Peyer's patch (tissue), 4 donors: ENCODE measurements at regions not wholly inside any gene's neighbourhood (a gene's known extent, or its start where the extent isn't known, plus 50 kb on each side); places are given as distances from the start of the nearest gene placed in this dataset.

ENCODE experiments used
- DNase-seq, 3 donors: peaks; one replicate each; pipeline ENCODE4 v3.0.0-alpha.2; 2017 to 2019
- H3K27ac ChIP-seq, 4 donors: fragments of 200-600 bp; sonication (generic); one replicate each; pipeline ENCODE4 v1.5.1; 2016 to 2019
- H3K27me3 ChIP-seq, 2 donors: fragments of 200-600 bp; sonication (generic); one replicate each; pipeline ENCODE4 v1.5.1; 2019
- H3K36me3 ChIP-seq, 3 donors: fragments of 200-600 bp; sonication (generic); one replicate each; pipeline ENCODE4 v1.5.1; 2016 to 2019
- H3K4me1 ChIP-seq, 4 donors: fragments of 200-600 bp; sonication (generic); one replicate each; pipeline ENCODE4 v1.5.1; 2016 to 2019
- H3K4me3 ChIP-seq, 4 donors: fragments of 200-600 bp; sonication (generic); 1 replicate in 3 of 4; 2 replicates in 1 of 4; pipeline ENCODE4 v1.5.1; 2016 to 2019; ENCODE audit warnings: mild to moderate bottlenecking in 1 of 4
- H3K9me3 ChIP-seq, 4 donors: fragments of 200-600 bp; sonication (generic); one replicate each; pipeline ENCODE4 v1.5.1; 2016 to 2019; ENCODE audit warnings: mild to moderate bottlenecking in 1 of 4
- CTCF ChIP-seq, 6 experiments: fragments of 450-650 bp in 4 of 6; fragments of 200-600 bp in 2 of 6; sonication (generic) in 1 of 6; IDR thresholded peaks; one replicate each; pipeline ENCODE4 v1.5.1; 2017 to 2019; ENCODE audit warnings: antibody characterized with exemption in 6 of 6, mild to moderate bottlenecking in 3 of 6, moderate library complexity in 1 of 6
- POLR2A ChIP-seq, 2 donors: fragments of 450-650 bp; IDR thresholded peaks; one replicate each; pipeline ENCODE4 v1.5.1; 2017; ENCODE audit warnings: antibody characterized with exemption in 2 of 2, mild to moderate bottlenecking in 2 of 2, moderate library complexity in 2 of 2

GRCh38 chr7:13416071-13416470 is 573.4 kb downstream of the ETV1 start:
- no peak for TF ChIP-seq CTCF (IDR thresholded peaks at IDR 0.05)
- TF ChIP-seq POLR2A (IDR thresholded peaks at IDR 0.05): no peak
- no peaks in the 10 kb centered on the region for H3K27me3 ChIP-seq

GRCh38 chr7:13416544-13416943 is 572.9 kb downstream of the ETV1 start:
- no peaks in the 10 kb centered on the region for H3K36me3 ChIP-seq
- H3K4me3 ChIP-seq: no peak overlapping the region
- TF ChIP-seq CTCF (IDR thresholded peaks at IDR 0.05): no peak
- no peak for TF ChIP-seq POLR2A (IDR thresholded peaks at IDR 0.05)
- H3K27me3 ChIP-seq: no peaks in the 10 kb centered on the region
- no peak for DNase-seq
- no peaks in the 10 kb centered on the region for H3K4me1 ChIP-seq
- no peaks in the 10 kb centered on the region for H3K9me3 ChIP-seq
- H3K27ac ChIP-seq: no peak overlapping the region

More at GRCh38 chr7:13416071-13416470, 573.4 kb downstream of the ETV1 start:
- Histone ChIP-seq H3K4me3 (no peak overlapping the region), H3K9me3 (no peaks in the 10 kb centered on the region), H3K36me3 (no peaks in the 10 kb centered on the region), H3K27ac (no peak overlapping the region), H3K4me1 (no peaks in the 10 kb centered on the region)
- DNase-seq: no peak

- Histone ChIP-seq H3K36me3 (no peaks in the 10 kb centered on the region), H3K9me3 (no peaks in the 10 kb centered on the region), H3K4me3 (no peak overlapping the region), H3K27me3 (no peaks in the 10 kb centered on the region), H3K27ac (no peak overlapping the region), H3K4me1 (no peaks in the 10 kb centered on the region)
- DNase-seq: no peak
- TF ChIP-seq POLR2A (IDR thresholded peaks at IDR 0.05): no peak
These were observed 568.7 kb downstream of the ETV1 start for GRCh38 chr7:13420726-13421125.

- H3K27me3 ChIP-seq: no peaks in the 10 kb centered on the region
- no peaks in the 10 kb centered on the region for H3K36me3 ChIP-seq
- no peak overlapping the region for H3K27ac ChIP-seq
- no peaks in the 10 kb centered on the region for H3K9me3 ChIP-seq
- TF ChIP-seq POLR2A (IDR thresholded peaks at IDR 0.05): no peak
- no peak for TF ChIP-seq CTCF (IDR thresholded peaks at IDR 0.05)
- H3K4me3 ChIP-seq: no peak overlapping the region
- DNase-seq: no peak
- no peaks in the 10 kb centered on the region for H3K4me1 ChIP-seq
These were observed 567.7 kb downstream of the ETV1 start for GRCh38 chr7:13421776-13422175.

GRCh38 chr7:13433946-13434345 is 555.5 kb downstream of the ETV1 start:
- Histone ChIP-seq H3K27me3 (no peaks in the 10 kb centered on the region), H3K27ac (no peak overlapping the region), H3K9me3 (no peaks in the 10 kb centered on the region), H3K36me3 (no peaks in the 10 kb centered on the region), H3K4me1 (no peaks in the 10 kb centered on the region), H3K4me3 (no peak overlapping the region)
- DNase-seq: no peak
- no peak for TF ChIP-seq POLR2A (IDR thresholded peaks at IDR 0.05)
- no peak for TF ChIP-seq CTCF (IDR thresholded peaks at IDR 0.05)

GRCh38 chr7:13442226-13442625 is 547.2 kb downstream of the ETV1 start:
- Histone ChIP-seq H3K27me3 (no peaks in the 10 kb centered on the region), H3K9me3 (no peaks in the 10 kb centered on the region), H3K4me1 (no peaks in the 10 kb centered on the region), H3K36me3 (no peaks in the 10 kb centered on the region), H3K27ac (no peak overlapping the region), H3K4me3 (no peak overlapping the region)
- no peak for TF ChIP-seq POLR2A (IDR thresholded peaks at IDR 0.05)
- TF ChIP-seq CTCF (IDR thresholded peaks at IDR 0.05): no peak
- no peak for DNase-seq
